ENCODE measurements at regions not wholly inside any gene's neighbourhood (a gene's known extent, or its start where the extent isn't known, plus 50 kb on each side); places are given as distances from the start of the nearest gene placed in this dataset.

GRCh38 chr5:124806026-124806372 lies 59.6 kb upstream of the ZNF608 start:
- no peaks in the 10 kb centered on the region for H3K27me3 ChIP-seq (ENCODE audit: low read depth)
- H3K4me1 ChIP-seq, result peaks cover 10% of the 10 kb centered on the region
- intact Hi-C loops (cut with micrococcal nuclease), result no loop called here
- TF ChIP-seq CTCF (IDR thresholded peaks at IDR 0.05; ENCODE audit: borderline replicate concordance), result no peak
- H3K9me3 ChIP-seq (replicated peaks), result no peaks in the 10 kb centered on the region
- DNase-seq, result no peak
- no peak overlapping the region for H3K27ac ChIP-seq (replicated peaks)
- no peak overlapping the region for H3K4me3 ChIP-seq
- H3K36me3 ChIP-seq, result no peaks in the 10 kb centered on the region

GRCh38 chr5:124806373-124807077 lies 60.1 kb upstream of the ZNF608 start:
- no peaks in the 10 kb centered on the region for H3K9me3 ChIP-seq (replicated peaks)
- peaks cover 10% of the 10 kb centered on the region for H3K4me1 ChIP-seq
- no peak for TF ChIP-seq CTCF (IDR thresholded peaks at IDR 0.05; ENCODE audit: borderline replicate concordance)
- intact Hi-C loops (cut with micrococcal nuclease), result no loop called here
- DNase-seq, result peak; percentile 78
- H3K27me3 ChIP-seq (ENCODE audit: low read depth), result no peaks in the 10 kb centered on the region
- H3K27ac ChIP-seq (replicated peaks), result no peak overlapping the region
- no peaks in the 10 kb centered on the region for H3K36me3 ChIP-seq
- H3K4me3 ChIP-seq, result no peak overlapping the region

- intact Hi-C loops (cut with micrococcal nuclease), result no loop called here
- no peak for DNase-seq
- no peak for TF ChIP-seq CTCF (IDR thresholded peaks at IDR 0.05; ENCODE audit: borderline replicate concordance)
- Histone ChIP-seq H3K27me3 (ENCODE audit: low read depth) (no peaks in the 10 kb centered on the region), H3K4me1 (peaks cover 18% of the 10 kb centered on the region), H3K4me3 (no peak overlapping the region), H3K9me3 (replicated peaks) (no peaks in the 10 kb centered on the region), H3K36me3 (no peaks in the 10 kb centered on the region), H3K27ac (replicated peaks) (no peak overlapping the region)
These were observed 62.4 kb upstream of the ZNF608 start for GRCh38 chr5:124808842-124809268.

GRCh38 chr5:124810396-124811006 lies 64.1 kb upstream of the ZNF608 start:
- H3K4me3 ChIP-seq, result no peak overlapping the region
- H3K27me3 ChIP-seq (ENCODE audit: low read depth), result no peaks in the 10 kb centered on the region
- DNase-seq, result no peak
- H3K27ac ChIP-seq (replicated peaks), result no peak overlapping the region
- intact Hi-C loops (cut with micrococcal nuclease), result no loop called here
- TF ChIP-seq CTCF (IDR thresholded peaks at IDR 0.05; ENCODE audit: borderline replicate concordance), result no peak
- H3K9me3 ChIP-seq (replicated peaks), result no peaks in the 10 kb centered on the region
- H3K36me3 ChIP-seq, result no peaks in the 10 kb centered on the region
- peaks cover 18% of the 10 kb centered on the region for H3K4me1 ChIP-seq

- Histone ChIP-seq H3K4me1 (peaks cover 8% of the 10 kb centered on the region), H3K36me3 (no peaks in the 10 kb centered on the region), H3K9me3 (replicated peaks) (no peaks in the 10 kb centered on the region), H3K27me3 (ENCODE audit: low read depth) (no peaks in the 10 kb centered on the region), H3K27ac (replicated peaks) (no peak overlapping the region), H3K4me3 (no peak overlapping the region)
- intact Hi-C loops (cut with micrococcal nuclease), result no loop called here
- DNase-seq, result no peak
- no peak for TF ChIP-seq CTCF (IDR thresholded peaks at IDR 0.05; ENCODE audit: borderline replicate concordance)
These were observed 66.4 kb upstream of the ZNF608 start for GRCh38 chr5:124812771-124813358.

Data from left ventricle myocardium inferior (tissue), 1 donor.